Gastroesophageal sphincter (tissue), 4 donors: ENCODE measurements at regions not wholly inside any gene's neighbourhood (a gene's known extent, or its start where the extent isn't known, plus 50 kb on each side); places are given as distances from the start of the nearest gene placed in this dataset.
A peak's percentile ranks its signal among the peaks of the same experiment; 100 is the strongest.

ENCODE experiments used
- ATAC-seq: fragments of 150-250 bp; one replicate; pipeline ENCODE4 v1.9.1; 2016; ENCODE audit warnings: mild to moderate bottlenecking, moderate library complexity
- H3K27ac ChIP-seq, 4 donors: fragments of 200-600 bp; sonication (generic) in 3 of 4; 1 replicate in 3 of 4; 2 replicates in 1 of 4; pipeline ENCODE4 v1.5.1; 2016 to 2019
- H3K27me3 ChIP-seq: fragments of 200-600 bp; sonication (generic); one replicate; pipeline ENCODE4 v1.5.1; 2019
- H3K36me3 ChIP-seq, 2 donors: fragments of 200-600 bp; sonication (generic); one replicate each; pipeline ENCODE4 v1.5.1; 2019; ENCODE audit warnings: control low read depth in 1 of 2
- H3K4me1 ChIP-seq, 3 donors: fragments of 200-600 bp; sonication (generic); 1 replicate in 2 of 3; 2 replicates in 1 of 3; pipeline ENCODE4 v1.5.1; 2016 to 2019; ENCODE audit warnings: control low read depth in 2 of 3
- H3K4me3 ChIP-seq, 2 donors: fragments of 200-600 bp; sonication (generic); one replicate each; pipeline ENCODE4 v1.5.1; 2019; ENCODE audit warnings: mild to moderate bottlenecking in 1 of 2, moderate library complexity in 1 of 2
- H3K9me3 ChIP-seq, 3 donors: fragments of 200-600 bp; sonication (generic); one replicate each; pipeline ENCODE4 v1.5.1; 2017 to 2019; ENCODE audit warnings: control low read depth in 2 of 3
- CTCF ChIP-seq, 4 experiments: fragments of 200-600 bp in 2 of 4; fragments of 450-650 bp in 2 of 4; sonication (generic) in 1 of 4; IDR thresholded peaks; one replicate each; pipeline ENCODE4 v1.5.1; 2017 to 2019; ENCODE audit warnings: antibody characterized with exemption in 4 of 4, mild to moderate bottlenecking in 2 of 4, moderate library complexity in 2 of 4
- EP300 ChIP-seq: sonication (generic); formaldehyde crosslinking; IDR thresholded peaks from one replicate; pipeline ENCODE4 v1.6.1; 2017; ENCODE audit warnings: antibody characterized with exemption, mild to moderate bottlenecking
- POLR2A ChIP-seq, 2 donors: fragments of 450-650 bp; IDR thresholded peaks; one replicate each; pipeline ENCODE4 v1.6.1; 2017; ENCODE audit warnings: antibody characterized with exemption in 2 of 2, mild to moderate bottlenecking in 2 of 2, moderate library complexity in 1 of 2
- POLR2AphosphoS5 ChIP-seq: sonication (generic); formaldehyde crosslinking; IDR thresholded peaks from one replicate; pipeline ENCODE4 v1.6.1; 2017; ENCODE audit warnings: antibody characterized with exemption
- WGBS, 2 donors: methylation state at CpG; one replicate each; pipeline ENCODE4 v1.1.5; 2018; ENCODE audit warnings: low coverage in 1 of 2; 5-methylcytosine and 5-hydroxymethylcytosine counted together

GRCh38 chr12:47364261-47364660 lies 284.5 kb upstream of the AMIGO2 start:
- no peaks in the 10 kb centered on the region for H3K9me3 ChIP-seq
- no peak overlapping the region for H3K27ac ChIP-seq
- H3K27me3 ChIP-seq: no peaks in the 10 kb centered on the region
- no peak overlapping the region for H3K4me3 ChIP-seq
- no peaks in the 10 kb centered on the region for H3K4me1 ChIP-seq
- ATAC-seq: no peak
- TF ChIP-seq POLR2A (IDR thresholded peaks at IDR 0.05): no peak
- no peak for TF ChIP-seq POLR2AphosphoS5
- no peak for TF ChIP-seq CTCF (IDR thresholded peaks at IDR 0.05)
- no peak for TF ChIP-seq EP300
- H3K36me3 ChIP-seq: no peaks in the 10 kb centered on the region
- 82 to 87% methylated on average over 2 of the region's 2 CpGs for WGBS, 2 donors

GRCh38 chr12:47362126-47362705 lies 282.5 kb upstream of the AMIGO2 start:
- no peaks in the 10 kb centered on the region for H3K27me3 ChIP-seq
- WGBS, 2 donors: 91 to 93% methylated on average over 2 to 3 of the region's 3 CpGs
- no peaks in the 10 kb centered on the region for H3K9me3 ChIP-seq
- TF ChIP-seq POLR2AphosphoS5 (no peak), EP300 (no peak), CTCF (IDR thresholded peaks at IDR 0.05) (no peak), POLR2A (IDR thresholded peaks at IDR 0.05) (no peak)
- H3K4me1 ChIP-seq: no peaks in the 10 kb centered on the region
- no peak for ATAC-seq
- no peak overlapping the region for H3K27ac ChIP-seq
- H3K36me3 ChIP-seq: no peaks in the 10 kb centered on the region
- H3K4me3 ChIP-seq: no peak overlapping the region

- H3K27me3 ChIP-seq: no peaks in the 10 kb centered on the region
- H3K4me3 ChIP-seq: no peak overlapping the region
- H3K9me3 ChIP-seq: no peaks in the 10 kb centered on the region
- no peaks in the 10 kb centered on the region for H3K4me1 ChIP-seq
- TF ChIP-seq EP300 (no peak), CTCF (IDR thresholded peaks at IDR 0.05) (no peak), POLR2A (IDR thresholded peaks at IDR 0.05) (no peak), POLR2AphosphoS5 (no peak)
- ATAC-seq: no peak
- H3K27ac ChIP-seq: peak overlapping the region in 3 of 4 donors; percentile 6 to 35 (median 27)
- H3K36me3 ChIP-seq: no peaks in the 10 kb centered on the region
- 49 to 66% methylated on average over 4 to 6 of the region's 7 CpGs for WGBS, 2 donors
These were observed 281.7 kb upstream of the AMIGO2 start for GRCh38 chr12:47361389-47362021.

GRCh38 chr12:47360771-47361388 lies 281.1 kb upstream of the AMIGO2 start:
- Histone ChIP-seq H3K36me3 (no peaks in the 10 kb centered on the region), H3K27me3 (no peaks in the 10 kb centered on the region), H3K4me1 (no peaks in the 10 kb centered on the region), H3K4me3 (no peak overlapping the region), H3K27ac (peak overlapping the region in 3 of 4 donors; percentile 6 to 35 (median 27)), H3K9me3 (no peaks in the 10 kb centered on the region)
- 43 to 44% methylated on average over 4 of the region's 4 CpGs for whole genome bisulfite sequencing, 2 donors
- ATAC-seq: no peak
- TF ChIP-seq CTCF (IDR thresholded peaks at IDR 0.05) (no peak), POLR2A (IDR thresholded peaks at IDR 0.05) (no peak), EP300 (no peak), POLR2AphosphoS5 (no peak)

GRCh38 chr12:47360093-47360480 lies 280.3 kb upstream of the AMIGO2 start:
- H3K4me3 ChIP-seq: no peak overlapping the region
- WGBS, 2 donors: 73 to 79% methylated on average over 1 of the region's 1 CpG

More at GRCh38 chr12:47360093-47360480, 280.3 kb upstream of the AMIGO2 start:
- Histone ChIP-seq H3K27me3 (no peaks in the 10 kb centered on the region), H3K9me3 (no peaks in the 10 kb centered on the region), H3K4me1 (no peaks in the 10 kb centered on the region), H3K36me3 (no peaks in the 10 kb centered on the region), H3K27ac (peak overlapping the region in 1 of 4 donors; percentile 16)
- TF ChIP-seq POLR2AphosphoS5 (no peak), POLR2A (IDR thresholded peaks at IDR 0.05) (no peak), EP300 (no peak), CTCF (IDR thresholded peaks at IDR 0.05) (no peak)
- ATAC-seq: no peak
